ENCODE measurements at regions not wholly inside any gene's neighbourhood (a gene's known extent, or its start where the extent isn't known, plus 50 kb on each side); places are given as distances from the start of the nearest gene placed in this dataset.

DNA sequence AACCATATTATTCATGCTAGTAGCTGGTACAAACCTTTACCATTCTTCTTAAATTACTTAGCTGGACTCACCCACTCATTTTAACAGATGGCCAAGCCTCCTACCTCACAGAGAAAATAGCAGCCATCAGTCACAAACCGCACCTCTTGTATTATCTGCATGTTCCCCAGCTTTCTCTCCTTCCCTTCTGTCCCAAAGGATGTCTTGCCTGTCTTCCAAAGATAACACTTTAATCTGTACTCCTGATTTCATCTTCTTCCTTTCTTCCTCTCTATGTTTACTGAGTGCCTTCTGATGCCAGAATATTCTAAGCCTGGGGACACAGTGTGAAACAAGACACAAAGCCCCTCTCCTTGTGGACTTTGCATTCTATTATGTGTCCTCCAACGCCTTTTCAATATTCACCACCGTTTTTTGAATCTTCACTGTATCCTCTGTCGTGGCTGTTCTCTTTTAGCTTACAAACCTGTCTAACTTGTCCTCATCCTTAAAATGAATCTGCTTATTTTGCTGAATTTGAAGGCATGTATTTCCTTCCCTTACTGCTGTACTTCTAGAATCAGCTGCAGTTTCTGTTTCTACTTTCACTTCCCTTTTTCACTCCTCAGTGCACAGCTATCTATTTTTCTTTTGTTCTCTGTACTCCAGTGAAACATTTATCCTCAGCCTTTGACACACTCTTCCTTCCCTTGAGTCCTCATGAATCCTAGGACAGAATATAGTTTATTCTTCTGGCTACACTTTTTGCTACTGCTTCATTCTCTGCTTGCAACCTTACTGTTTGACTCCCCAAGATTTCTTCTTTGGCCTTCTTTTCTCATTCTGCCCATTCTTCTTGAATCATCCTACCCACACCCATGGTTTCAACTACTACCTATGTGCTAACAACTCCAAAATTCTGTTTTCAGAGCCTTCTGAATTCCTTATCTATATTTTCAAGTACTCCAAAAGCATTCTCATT lies 216.9 kb upstream of the SAMSN1 start:
- no peak overlapping the region for H3K4me3 Mint-ChIP-seq

DNA sequence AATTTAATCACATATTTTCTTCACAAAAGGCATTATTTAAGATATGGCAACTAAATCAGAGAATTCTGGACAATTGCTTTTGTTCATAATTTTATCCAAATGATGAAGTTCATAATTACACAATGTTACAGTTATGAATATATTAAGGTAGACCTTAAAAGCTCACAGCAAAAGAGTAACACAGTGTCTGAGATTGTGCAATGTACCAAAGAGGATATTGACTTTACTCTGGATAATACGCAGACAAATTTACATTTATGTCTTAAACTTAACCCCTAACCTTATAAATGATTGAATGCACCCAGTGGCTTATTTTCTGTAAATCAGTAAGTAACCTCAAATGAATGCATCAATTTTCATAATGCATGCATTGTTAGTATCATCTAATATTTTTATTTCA lies 216.2 kb upstream of the SAMSN1 start:
- Histone ChIP-seq H3K9me3 (ENCODE audit: low read depth) (no peaks in the 10 kb centered on the region), H3F3A (ENCODE audit: low read depth) (no peaks in the 10 kb centered on the region), H3K27me3 (no peaks in the 10 kb centered on the region), H3K4me3 (no peak overlapping the region), H3K9ac (no peak overlapping the region), H3K27ac (no peak overlapping the region), H3K4me2 (no peak overlapping the region), H3K4me1 (no peaks in the 10 kb centered on the region), H3K36me3 (no peaks in the 10 kb centered on the region), H2AFZ (replicated peaks) (no peak overlapping the region), H3K79me2 (ENCODE audit: low read depth) (no peaks in the 10 kb centered on the region), H4K20me1 (ENCODE audit: low read depth) (no peaks in the 10 kb centered on the region)
- no peak for DNase-seq (ENCODE audit: low spot score)
- Mint-ChIP-seq H3K27ac (no peak overlapping the region), H3K4me1 (peaks cover 3% of the 10 kb centered on the region), H3K9me3 (peaks cover 2% of the 10 kb centered on the region), H3K36me3 (no peaks in the 10 kb centered on the region), H3K27me3 (ENCODE audit: insufficient read depth, low read depth) (no peaks in the 10 kb centered on the region), H3K4me3 (no peak overlapping the region)
- TF ChIP-seq, protein P1, sequence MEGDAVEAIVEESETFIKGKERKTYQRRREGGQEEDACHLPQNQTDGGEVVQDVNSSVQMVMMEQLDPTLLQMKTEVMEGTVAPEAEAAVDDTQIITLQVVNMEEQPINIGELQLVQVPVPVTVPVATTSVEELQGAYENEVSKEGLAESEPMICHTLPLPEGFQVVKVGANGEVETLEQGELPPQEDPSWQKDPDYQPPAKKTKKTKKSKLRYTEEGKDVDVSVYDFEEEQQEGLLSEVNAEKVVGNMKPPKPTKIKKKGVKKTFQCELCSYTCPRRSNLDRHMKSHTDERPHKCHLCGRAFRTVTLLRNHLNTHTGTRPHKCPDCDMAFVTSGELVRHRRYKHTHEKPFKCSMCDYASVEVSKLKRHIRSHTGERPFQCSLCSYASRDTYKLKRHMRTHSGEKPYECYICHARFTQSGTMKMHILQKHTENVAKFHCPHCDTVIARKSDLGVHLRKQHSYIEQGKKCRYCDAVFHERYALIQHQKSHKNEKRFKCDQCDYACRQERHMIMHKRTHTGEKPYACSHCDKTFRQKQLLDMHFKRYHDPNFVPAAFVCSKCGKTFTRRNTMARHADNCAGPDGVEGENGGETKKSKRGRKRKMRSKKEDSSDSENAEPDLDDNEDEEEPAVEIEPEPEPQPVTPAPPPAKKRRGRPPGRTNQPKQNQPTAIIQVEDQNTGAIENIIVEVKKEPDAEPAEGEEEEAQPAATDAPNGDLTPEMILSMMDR (IDR thresholded peaks at IDR 0.05) = no peak
- TF ChIP-seq EZH2phosphoT487 (IDR thresholded peaks at IDR 0.05) (no peak), EZH2 (IDR thresholded peaks at IDR 0.05) (no peak)

More for the DNA sequence above, 216.9 kb upstream of the SAMSN1 start:
- Histone ChIP-seq H3K4me2 (no peak overlapping the region), H3K36me3 (no peaks in the 10 kb centered on the region), H3K4me3 (no peak overlapping the region), H3K4me1 (no peaks in the 10 kb centered on the region), H3K9ac (no peak overlapping the region), H2AFZ (replicated peaks) (peak overlapping the region; percentile 69), H3K9me3 (ENCODE audit: low read depth) (no peaks in the 10 kb centered on the region), H4K20me1 (ENCODE audit: low read depth) (no peaks in the 10 kb centered on the region), H3K79me2 (ENCODE audit: low read depth) (no peaks in the 10 kb centered on the region), H3F3A (ENCODE audit: low read depth) (no peaks in the 10 kb centered on the region), H3K27me3 (no peaks in the 10 kb centered on the region), H3K27ac (no peak overlapping the region)
- DNase-seq (ENCODE audit: low spot score) = no peak
- Mint-ChIP-seq H3K4me1 (peaks cover 3% of the 10 kb centered on the region), H3K27me3 (ENCODE audit: insufficient read depth, low read depth) (no peaks in the 10 kb centered on the region), H3K27ac (no peak overlapping the region), H3K36me3 (no peaks in the 10 kb centered on the region), H3K9me3 (peaks cover 2% of the 10 kb centered on the region)
- no peak for TF ChIP-seq EZH2 (IDR thresholded peaks at IDR 0.05)
- TF ChIP-seq, protein P1 (IDR thresholded peaks at IDR 0.05) = no peak
- TF ChIP-seq EZH2phosphoT487 (IDR thresholded peaks at IDR 0.05) = no peak

DNA sequence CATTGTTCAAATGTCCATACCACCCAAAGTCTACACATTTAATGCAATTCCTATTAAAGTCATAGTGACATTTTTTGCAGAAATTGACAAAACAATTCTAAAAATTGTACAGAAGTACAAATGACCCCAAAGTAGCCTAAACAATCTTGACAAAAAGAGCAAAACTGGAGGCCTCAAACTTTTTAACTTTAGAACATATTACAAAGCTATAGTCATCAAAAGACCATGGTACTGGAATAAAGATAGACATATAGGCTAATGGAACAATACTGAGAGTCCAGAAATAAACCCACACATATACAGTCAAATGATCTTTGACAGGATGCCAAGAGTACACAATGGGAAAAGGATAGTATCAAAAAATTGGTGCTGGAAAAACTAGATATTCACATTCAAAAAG lies 213.2 kb upstream of the SAMSN1 start:
- Histone ChIP-seq H3K4me3 (no peak overlapping the region), H3K9me3 (ENCODE audit: low read depth) (no peaks in the 10 kb centered on the region), H3K4me1 (no peaks in the 10 kb centered on the region), H3K27ac (no peak overlapping the region), H3F3A (ENCODE audit: low read depth) (no peaks in the 10 kb centered on the region), H4K20me1 (ENCODE audit: low read depth) (no peaks in the 10 kb centered on the region), H3K4me2 (no peak overlapping the region), H3K79me2 (ENCODE audit: low read depth) (no peaks in the 10 kb centered on the region), H3K27me3 (no peaks in the 10 kb centered on the region), H3K36me3 (no peaks in the 10 kb centered on the region), H3K9ac (no peak overlapping the region), H2AFZ (replicated peaks) (no peak overlapping the region)
- no peaks in the 10 kb centered on the region for H3K4me1 Mint-ChIP-seq
- H3K4me3 Mint-ChIP-seq = no peak overlapping the region
- no peak for TF ChIP-seq EZH2 (IDR thresholded peaks at IDR 0.05)
- TF ChIP-seq, protein P1 (IDR thresholded peaks at IDR 0.05) = no peak
- TF ChIP-seq EZH2phosphoT487 (IDR thresholded peaks at IDR 0.05) = no peak
- no peaks in the 10 kb centered on the region for H3K27me3 Mint-ChIP-seq (ENCODE audit: insufficient read depth, low read depth)
- no peak for DNase-seq (ENCODE audit: low spot score)
- no peaks in the 10 kb centered on the region for H3K36me3 Mint-ChIP-seq
- peaks cover 4% of the 10 kb centered on the region for H3K9me3 Mint-ChIP-seq
- no peak overlapping the region for H3K27ac Mint-ChIP-seq
